C4-2B (cell line): ENCODE measurements at regions not wholly inside any gene's neighbourhood (a gene's known extent, or its start where the extent isn't known, plus 50 kb on each side); places are given as distances from the start of the nearest gene placed in this dataset.

Experiments used
- H3K27ac ChIP-seq: fragments of 450-650 bp; 2 replicates; pipeline ENCODE4 v1.5.1; 2017
- CTCF ChIP-seq: fragments of 450-650 bp; conservative IDR thresholded peaks from 2 replicates; pipeline ENCODE4 v1.5.1; 2017; ENCODE audit warnings: mild to moderate bottlenecking
- ZFX ChIP-seq: fragments of 450-650 bp; IDR thresholded peaks from 2 replicates; pipeline ENCODE4 v1.6.1; 2017

- TF ChIP-seq CTCF: no peak
- no peak overlapping the region for H3K27ac ChIP-seq
Measured at GRCh38 chr16:75924397-75924796, 198.1 kb upstream of the CPHXL start.

- TF ChIP-seq CTCF (no peak), ZFX (no peak)
- H3K27ac ChIP-seq: no peak overlapping the region
Measured at GRCh38 chr16:75927810-75928209, 201.5 kb upstream of the CPHXL start.

GRCh38 chr16:75928295-75928694, 202.0 kb upstream of the CPHXL start:
- H3K27ac ChIP-seq: no peak overlapping the region
- TF ChIP-seq CTCF (no peak), ZFX (no peak)

- TF ChIP-seq ZFX (no peak), CTCF (no peak)
- no peak overlapping the region for H3K27ac ChIP-seq
Measured at GRCh38 chr16:75929046-75929445, 202.8 kb upstream of the CPHXL start.

GRCh38 chr16:75931043-75931442, 204.8 kb upstream of the CPHXL start:
- TF ChIP-seq ZFX (no peak), CTCF (no peak)
- no peak overlapping the region for H3K27ac ChIP-seq

- H3K27ac ChIP-seq: no peak overlapping the region
- no peak for TF ChIP-seq ZFX
- no peak for TF ChIP-seq CTCF
Measured at GRCh38 chr16:75931970-75932369, 205.7 kb upstream of the CPHXL start.

- H3K27ac ChIP-seq: no peak overlapping the region
- TF ChIP-seq ZFX: no peak
- no peak for TF ChIP-seq CTCF
Measured at GRCh38 chr16:75938818-75939217, 212.5 kb upstream of the CPHXL start.
